Ascending aorta (tissue), 2 donors: ENCODE measurements at regions not wholly inside any gene's neighbourhood (a gene's known extent, or its start where the extent isn't known, plus 50 kb on each side); places are given as distances from the start of the nearest gene placed in this dataset.

Experiments used
- DNase-seq, 2 donors: peaks; one replicate each; pipeline ENCODE4 v3.0.0-alpha.2; 2019; ENCODE audit warnings: low spot score in 2 of 2
- H3K27ac ChIP-seq, 2 donors: fragments of 200-600 bp; sonication (generic); one replicate each; pipeline ENCODE4 v1.5.1; 2016 to 2017; ENCODE audit warnings: mild to moderate bottlenecking in 1 of 2
- H3K27me3 ChIP-seq: fragments of 200-600 bp; sonication (generic); one replicate; pipeline ENCODE4 v1.5.1; 2017
- H3K36me3 ChIP-seq, 2 donors: fragments of 200-600 bp; sonication (generic); one replicate each; pipeline ENCODE4 v1.5.1; 2016
- H3K4me1 ChIP-seq, 2 donors: fragments of 200-600 bp; sonication (generic); one replicate each; pipeline ENCODE4 v1.5.1; 2016 to 2017; ENCODE audit warnings: mild to moderate bottlenecking in 1 of 2
- H3K4me3 ChIP-seq, 2 donors: fragments of 200-600 bp; sonication (generic); one replicate each; pipeline ENCODE4 v1.5.1; 2016 to 2017; ENCODE audit warnings: mild to moderate bottlenecking in 1 of 2
- H3K9me3 ChIP-seq, 2 donors: fragments of 200-600 bp; sonication (generic); one replicate each; pipeline ENCODE4 v1.5.1; 2016
- CTCF ChIP-seq, 3 experiments: fragments of 200-600 bp in 2 of 3; fragments of 450-650 bp in 1 of 3; sonication (generic) in 2 of 3; IDR thresholded peaks; one replicate each; pipeline ENCODE4 v1.5.1; 2016 to 2019; ENCODE audit warnings: antibody characterized with exemption in 3 of 3, mild to moderate bottlenecking in 1 of 3, moderate library complexity in 1 of 3
- intact Hi-C: fragments of 100-400 bp; cut with DNase I; formaldehyde crosslinking; loops from one replicate; pipeline ENCODE4 v1.15.1; 2023

GRCh38 chr18:39347701-39348100 is 1782.1 kb upstream of the CELF4 start:
- Histone ChIP-seq H3K4me1 (no peaks in the 10 kb centered on the region), H3K27me3 (no peaks in the 10 kb centered on the region), H3K36me3 (no peaks in the 10 kb centered on the region), H3K27ac (no peak overlapping the region), H3K4me3 (no peak overlapping the region), H3K9me3 (no peaks in the 10 kb centered on the region)
- intact Hi-C loops = no loop called here
- no peak for DNase-seq
- no peak for TF ChIP-seq CTCF (IDR thresholded peaks at IDR 0.05)

- intact Hi-C loops = no loop called here
- Histone ChIP-seq H3K27ac (no peak overlapping the region), H3K27me3 (no peaks in the 10 kb centered on the region), H3K36me3 (no peaks in the 10 kb centered on the region), H3K4me3 (no peak overlapping the region), H3K9me3 (no peaks in the 10 kb centered on the region), H3K4me1 (no peaks in the 10 kb centered on the region)
- no peak for DNase-seq
- TF ChIP-seq CTCF (IDR thresholded peaks at IDR 0.05) = no peak
These were observed 1781.3 kb upstream of the CELF4 start for GRCh38 chr18:39346916-39347315.

- Histone ChIP-seq H3K36me3 (no peaks in the 10 kb centered on the region), H3K9me3 (no peaks in the 10 kb centered on the region), H3K4me3 (no peak overlapping the region), H3K27ac (no peak overlapping the region), H3K27me3 (no peaks in the 10 kb centered on the region), H3K4me1 (no peaks in the 10 kb centered on the region)
- no peak for TF ChIP-seq CTCF (IDR thresholded peaks at IDR 0.05)
- intact Hi-C loops = no loop called here
- no peak for DNase-seq
These were observed 1779.7 kb upstream of the CELF4 start for GRCh38 chr18:39345321-39345720.

GRCh38 chr18:39344487-39344886 is 1778.9 kb upstream of the CELF4 start:
- Histone ChIP-seq H3K4me1 (no peaks in the 10 kb centered on the region), H3K27ac (no peak overlapping the region), H3K9me3 (no peaks in the 10 kb centered on the region), H3K27me3 (no peaks in the 10 kb centered on the region), H3K36me3 (no peaks in the 10 kb centered on the region), H3K4me3 (no peak overlapping the region)
- intact Hi-C loops = no loop called here
- no peak for TF ChIP-seq CTCF (IDR thresholded peaks at IDR 0.05)
- no peak for DNase-seq

- no peaks in the 10 kb centered on the region for H3K4me1 ChIP-seq
- H3K36me3 ChIP-seq = no peaks in the 10 kb centered on the region
- TF ChIP-seq CTCF (IDR thresholded peaks at IDR 0.05) = no peak
- no peak overlapping the region for H3K4me3 ChIP-seq
- no peaks in the 10 kb centered on the region for H3K9me3 ChIP-seq
- no peak for DNase-seq
- no peak overlapping the region for H3K27ac ChIP-seq
- no peaks in the 10 kb centered on the region for H3K27me3 ChIP-seq
- intact Hi-C loops = no loop called here
These were observed 1775.5 kb upstream of the CELF4 start for GRCh38 chr18:39341129-39341528.

GRCh38 chr18:39340418-39340817 is 1774.8 kb upstream of the CELF4 start:
- no peak for DNase-seq
- no peaks in the 10 kb centered on the region for H3K36me3 ChIP-seq
- intact Hi-C loops = no loop called here
- no peaks in the 10 kb centered on the region for H3K9me3 ChIP-seq
- H3K27ac ChIP-seq = no peak overlapping the region
- H3K4me1 ChIP-seq = no peaks in the 10 kb centered on the region
- no peak overlapping the region for H3K4me3 ChIP-seq
- TF ChIP-seq CTCF (IDR thresholded peaks at IDR 0.05) = no peak
- H3K27me3 ChIP-seq = no peaks in the 10 kb centered on the region
